RWPE2 (cell line): ENCODE measurements at regions not wholly inside any gene's neighbourhood (a gene's known extent, or its start where the extent isn't known, plus 50 kb on each side); places are given as distances from the start of the nearest gene placed in this dataset.
"Not testable (repeated sequence)": the region's sequence is repeated elsewhere in the genome, so short reads cannot be mapped to it uniquely, and the experiment has no call there.

Experiments
- ATAC-seq: fragments of 200-7000 bp; cut with Tn5 transposase; 3 replicates; pipeline ENCODE4 v1.9.1; 2021; ENCODE audit warnings: low read depth
- DNase-seq: peaks from one replicate; pipeline ENCODE4 v3.0.0-alpha.2; 2020; ENCODE audit warnings: low spot score
- H3K27ac ChIP-seq: fragments of 450-650 bp; 2 replicates; pipeline ENCODE4 v1.5.1; 2017; ENCODE audit warnings: mild to moderate bottlenecking; ENCODE audit not compliant: poor library complexity, severe bottlenecking
- H3K27me3 ChIP-seq: fragments of 250-450 bp; sonication (Bioruptor Pico); 2 replicates; pipeline ENCODE4 v1.5.1; 2021; ENCODE audit warnings: mild to moderate bottlenecking, moderate library complexity; ENCODE audit not compliant: insufficient read depth, poor library complexity, severe bottlenecking
- H3K36me3 ChIP-seq: fragments of 250-450 bp; sonication (Bioruptor Pico); 2 replicates; pipeline ENCODE4 v1.5.1; 2020; ENCODE audit warnings: low read depth, mild to moderate bottlenecking, moderate library complexity
- H3K4me1 ChIP-seq: fragments of 250-450 bp; sonication (Bioruptor Pico); 2 replicates; pipeline ENCODE4 v1.5.1; 2021; ENCODE audit warnings: mild to moderate bottlenecking, moderate library complexity; ENCODE audit not compliant: insufficient read depth, poor library complexity, severe bottlenecking
- H3K4me3 ChIP-seq: fragments of 250-450 bp; sonication (Bioruptor Pico); 2 replicates; pipeline ENCODE4 v1.5.1; 2021; ENCODE audit warnings: mild to moderate bottlenecking, moderate library complexity; ENCODE audit not compliant: severe bottlenecking
- H3K9me3 ChIP-seq: fragments of 250-450 bp; sonication (Bioruptor Pico); 2 replicates; pipeline ENCODE4 v1.5.1; 2021; ENCODE audit warnings: mild to moderate bottlenecking, moderate library complexity; ENCODE audit not compliant: severe bottlenecking
- CTCF ChIP-seq: fragments of 450-650 bp; IDR thresholded peaks from one replicate; pipeline ENCODE4 v1.5.1; 2017; ENCODE audit warnings: mild to moderate bottlenecking, moderate library complexity; ENCODE audit not compliant: poor library complexity, severe bottlenecking

GRCh38 chrX:465418-466215 lies 78.9 kb upstream of the PPP2R3B start:
- no peak overlapping the region for H3K4me3 ChIP-seq
- peak; percentile 18 for DNase-seq
- no peaks in the 10 kb centered on the region for H3K4me1 ChIP-seq
- TF ChIP-seq CTCF = no peak
- H3K9me3 ChIP-seq = peaks cover 11% of the 10 kb centered on the region
- no peak overlapping the region for H3K27ac ChIP-seq
- no peaks in the 10 kb centered on the region for H3K36me3 ChIP-seq
- no peak for ATAC-seq
- no peaks in the 10 kb centered on the region for H3K27me3 ChIP-seq

GRCh38 chrX:466836-467235 lies 80.1 kb upstream of the PPP2R3B start:
- not testable (repeated sequence) for H3K36me3 ChIP-seq, ATAC-seq, H3K27ac ChIP-seq, H3K27me3 ChIP-seq, H3K4me1 ChIP-seq, H3K9me3 ChIP-seq, H3K4me3 ChIP-seq
- peak; percentile 22 for DNase-seq

GRCh38 chrX:467686-468085 lies 81.0 kb upstream of the PPP2R3B start:
- peaks cover 14% of the 10 kb centered on the region for H3K9me3 ChIP-seq
- H3K4me3 ChIP-seq, ATAC-seq, H3K27ac ChIP-seq, H3K4me1 ChIP-seq, H3K36me3 ChIP-seq, H3K27me3 ChIP-seq: not testable (repeated sequence)
- DNase-seq = peak; percentile 25

GRCh38 chrX:468979-469378 lies 82.3 kb upstream of the PPP2R3B start:
- Histone ChIP-seq H3K36me3 (no peaks in the 10 kb centered on the region), H3K9me3 (peaks cover 14% of the 10 kb centered on the region), H3K27ac (no peak overlapping the region), H3K4me3 (no peak overlapping the region), H3K4me1 (no peaks in the 10 kb centered on the region), H3K27me3 (no peaks in the 10 kb centered on the region)
- no peak for TF ChIP-seq CTCF
- ATAC-seq (no peak), DNase-seq (peak; percentile 51)

- no peaks in the 10 kb centered on the region for H3K36me3 ChIP-seq
- H3K4me1 ChIP-seq = no peaks in the 10 kb centered on the region
- DNase-seq (peak; percentile 29), ATAC-seq (no peak)
- no peak overlapping the region for H3K27ac ChIP-seq
- no peak for TF ChIP-seq CTCF
- no peak overlapping the region for H3K4me3 ChIP-seq
- H3K9me3 ChIP-seq = peaks cover 22% of the 10 kb centered on the region
- H3K27me3 ChIP-seq = no peaks in the 10 kb centered on the region
Observed at GRCh38 chrX:470686-471085, 84.0 kb upstream of the PPP2R3B start.

- H3K27me3 ChIP-seq = no peaks in the 10 kb centered on the region
- H3K4me3 ChIP-seq = no peak overlapping the region
- no peaks in the 10 kb centered on the region for H3K4me1 ChIP-seq
- no peak for TF ChIP-seq CTCF
- no peak overlapping the region for H3K27ac ChIP-seq
- H3K36me3 ChIP-seq = no peaks in the 10 kb centered on the region
- peaks cover 21% of the 10 kb centered on the region for H3K9me3 ChIP-seq
- DNase-seq (no peak), ATAC-seq (no peak)
Observed at GRCh38 chrX:471281-471680, 84.6 kb upstream of the PPP2R3B start.

GRCh38 chrX:472275-472674 lies 85.6 kb upstream of the PPP2R3B start:
- H3K36me3 ChIP-seq, H3K4me1 ChIP-seq, H3K27ac ChIP-seq, H3K4me3 ChIP-seq, H3K27me3 ChIP-seq, ATAC-seq: not testable (repeated sequence)
- peaks cover 19% of the 10 kb centered on the region for H3K9me3 ChIP-seq
- peak; percentile 20 for DNase-seq
